Activated B cell treated with CpG ODN at 0.5 μM for 24 hours (primary cell): ENCODE measurements at regions not wholly inside any gene's neighbourhood (a gene's known extent, or its start where the extent isn't known, plus 50 kb on each side); places are given as distances from the start of the nearest gene placed in this dataset.

Source experiments
- ATAC-seq: fragments of 200-7000 bp; cut with Tn5 transposase; one replicate; pipeline ENCODE4 v1.10.0; 2021; ENCODE audit warnings: low read depth, mild to moderate bottlenecking, moderate library complexity
- CTCF ChIA-PET: fragments of 350-600 bp; sonication (Branson Sonifier 250); formaldehyde crosslinking; loops from one replicate; lab custom pipeline; 2021; ENCODE audit warnings: antibody characterized with exemption; lab: Charles Lee
- POLR2A ChIA-PET: fragments of 350-600 bp; sonication (Branson Sonifier 250); formaldehyde crosslinking; loops from one replicate; lab custom pipeline; 2021; ENCODE audit warnings: antibody characterized with exemption; lab: Charles Lee
- DNase-seq: peaks from one replicate; pipeline ENCODE4 v3.0.0; 2022
- H3K27ac Mint-ChIP-seq: one replicate; pipeline ENCODE4 v1.8.0; 2020; ENCODE audit warnings: mixed read lengths
- H3K27me3 Mint-ChIP-seq: one replicate; pipeline ENCODE4 v1.8.0; 2021; ENCODE audit warnings: mixed read lengths
- H3K36me3 Mint-ChIP-seq: one replicate; pipeline ENCODE4 v1.8.0; 2021; ENCODE audit warnings: low read depth, mixed read lengths
- H3K4me1 Mint-ChIP-seq: one replicate; pipeline ENCODE4 v1.8.0; 2021; ENCODE audit warnings: mixed read lengths
- H3K4me3 Mint-ChIP-seq: one replicate; pipeline ENCODE4 v1.8.0; 2020; ENCODE audit warnings: mild to moderate bottlenecking, mixed read lengths
- H3K9me3 Mint-ChIP-seq: one replicate; pipeline ENCODE4 v1.8.0; 2020; ENCODE audit warnings: mixed read lengths
- CTCF ChIP-seq: fragments of 200-600 bp; IDR thresholded peaks from one replicate; pipeline ENCODE4 v1.8.0; 2022; ENCODE audit warnings: antibody characterized with exemption, mild to moderate bottlenecking
- intact Hi-C: fragments of 100-400 bp; cut with micrococcal nuclease; formaldehyde crosslinking; loops from one replicate; pipeline ENCODE4 v1.15.1; 2024

GRCh38 chr11:18844753-18845367, 53.3 kb upstream of the PTPN5 start:
- Mint-ChIP-seq H3K4me1 (no peaks in the 10 kb centered on the region), H3K9me3 (peaks cover 4% of the 10 kb centered on the region), H3K36me3 (no peaks in the 10 kb centered on the region), H3K27ac (no peak overlapping the region), H3K4me3 (no peak overlapping the region), H3K27me3 (peaks cover 17% of the 10 kb centered on the region)
- intact Hi-C loops, result no loop called here
- ChIA-PET POLR2A (no interaction called here), CTCF (no interaction called here)
- ATAC-seq (no peak), DNase-seq (no peak)
- TF ChIP-seq CTCF, result no peak
